SK-N-MC (cell line): ENCODE measurements at regions not wholly inside any gene's neighbourhood (a gene's known extent, or its start where the extent isn't known, plus 50 kb on each side); places are given as distances from the start of the nearest gene placed in this dataset.

Source experiments
- EZH2 ChIP-seq: fragments of 200-600 bp; sonication (generic); IDR thresholded peaks from one replicate; pipeline ENCODE4 v1.6.1; 2017; ENCODE audit warnings: antibody characterized with exemption
- POLR2AphosphoS5 ChIP-seq: IDR thresholded peaks from 2 replicates; pipeline ENCODE4 v1.6.1; 2012; ENCODE audit warnings: mild to moderate bottlenecking, low read depth, low read length, borderline replicate concordance

DNA sequence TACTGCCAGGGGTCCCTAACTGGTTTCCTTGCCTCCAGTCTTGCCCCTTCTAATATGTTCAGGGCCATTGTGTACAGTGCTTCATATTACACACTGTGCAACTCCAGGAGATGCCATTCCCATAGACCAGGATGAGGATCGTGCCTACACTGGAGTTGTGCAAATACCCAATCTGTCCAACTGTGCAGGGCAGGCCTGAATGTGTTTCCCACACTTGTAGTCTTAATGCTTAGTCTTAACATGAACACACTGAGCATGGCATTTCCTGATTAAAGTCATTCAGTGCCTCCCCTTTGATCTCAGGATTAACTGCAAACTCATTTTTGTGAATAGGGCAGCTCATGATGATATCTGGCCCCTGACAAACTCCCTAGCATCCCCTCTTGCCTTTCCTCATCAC, 165.5 kb downstream of the TTC8 start:
- TF ChIP-seq EZH2 (no peak), POLR2AphosphoS5 (no peak)
